Calu3 (cell line): ENCODE measurements at regions not wholly inside any gene's neighbourhood (a gene's known extent, or its start where the extent isn't known, plus 50 kb on each side); places are given as distances from the start of the nearest gene placed in this dataset.
"Not testable (repeated sequence)": the region's sequence is repeated elsewhere in the genome, so short reads cannot be mapped to it uniquely, and the experiment has no call there.

Experiments used
- BruUV-seq: library from RNA; stranded (reverse); fragments of 400-500 nt; replicated peaks from 2 replicates; lab custom pipeline; 2021; lab: Mats Ljungman, UMichigan
- CTCF ChIA-PET: fragments of 300-600 bp; sonication (Branson Sonifier 250); formaldehyde crosslinking; loops from one replicate; lab custom pipeline; 2022; ENCODE audit warnings: antibody characterized with exemption; lab: Charles Lee
- DNase-seq: peaks from one replicate; pipeline ENCODE4 v3.0.0; 2022
- H3K27ac Mint-ChIP-seq: one replicate; pipeline ENCODE4 v1.8.0; 2022; ENCODE audit warnings: mixed read lengths; ENCODE audit not compliant: unreplicated experiment
- H3K27me3 Mint-ChIP-seq: one replicate; pipeline ENCODE4 v1.8.0; 2022; ENCODE audit warnings: mixed read lengths; ENCODE audit not compliant: unreplicated experiment
- H3K36me3 Mint-ChIP-seq: one replicate; pipeline ENCODE4 v1.8.0; 2022; ENCODE audit warnings: mild to moderate bottlenecking, moderate library complexity, mixed read lengths; ENCODE audit not compliant: insufficient read depth, unreplicated experiment
- H3K4me1 Mint-ChIP-seq: one replicate; pipeline ENCODE4 v1.8.0; 2022; ENCODE audit warnings: mild to moderate bottlenecking, low read depth, mixed read lengths; ENCODE audit not compliant: unreplicated experiment
- H3K4me3 Mint-ChIP-seq: one replicate; pipeline ENCODE4 v1.8.0; 2022; ENCODE audit warnings: mild to moderate bottlenecking, low read depth, moderate library complexity, mixed read lengths; ENCODE audit not compliant: unreplicated experiment
- H3K9me3 Mint-ChIP-seq: one replicate; pipeline ENCODE4 v1.8.0; 2022; ENCODE audit warnings: low read depth, mixed read lengths; ENCODE audit not compliant: unreplicated experiment
- CTCF ChIP-seq: fragments of 200-600 bp; IDR thresholded peaks from one replicate; pipeline ENCODE4 v1.8.0; 2022; ENCODE audit warnings: antibody characterized with exemption; ENCODE audit not compliant: unreplicated experiment
- intact Hi-C: fragments of 100-400 bp; cut with micrococcal nuclease; formaldehyde crosslinking; loops from one replicate; pipeline ENCODE4 v1.10.0; 2022; ENCODE audit not compliant: unreplicated experiment

DNA sequence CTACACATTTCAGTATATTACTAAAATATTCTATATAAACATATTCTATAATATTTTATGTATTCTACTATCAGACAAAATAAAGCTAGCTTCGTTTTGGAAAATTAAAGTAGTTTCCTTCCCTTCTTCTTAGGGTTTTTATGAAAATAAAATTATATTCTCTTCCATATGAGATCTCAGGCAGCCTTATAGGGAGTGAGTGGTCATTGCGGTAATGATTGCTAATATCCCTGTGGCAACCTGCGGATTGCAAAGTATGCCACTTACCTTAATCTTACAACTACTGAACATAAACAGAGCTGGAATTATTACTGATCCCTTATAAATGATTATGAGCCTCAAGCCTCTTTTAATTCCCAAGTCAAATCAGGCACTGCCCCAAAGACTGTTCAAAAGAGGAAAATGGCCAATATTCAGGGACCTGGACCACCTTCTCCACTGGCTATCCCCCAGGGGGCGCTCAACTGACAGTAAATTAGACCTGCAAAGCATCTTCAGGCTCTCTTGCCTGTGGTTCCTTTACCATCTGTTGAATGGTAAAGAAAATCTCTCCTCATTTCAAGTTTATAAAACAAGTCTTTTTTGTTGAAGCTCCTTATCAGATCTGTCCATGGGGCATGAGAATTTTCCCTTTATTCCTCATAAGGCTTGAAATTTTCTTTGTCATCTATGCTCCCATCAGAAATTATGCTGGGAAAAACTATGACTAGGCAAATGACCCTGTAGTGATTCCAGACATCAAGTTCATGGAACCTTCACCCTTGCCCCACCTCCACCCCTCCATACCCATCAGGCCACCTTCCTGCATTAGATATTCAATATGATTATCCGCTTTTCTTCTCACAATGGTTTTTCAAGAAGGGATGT, 163.9 kb downstream of the CEMIP2 start:
- BruUV-seq: no TSS peak
- peak; percentile 80 for DNase-seq
- intact Hi-C loops: loop anchor here (2.0 to 5.0 kb wide), 3 partner anchors 80 to 163 kb away; partner anchors contain the start of gene CEMIP2
- Mint-ChIP-seq H3K36me3 (no peaks in the 10 kb centered on the region), H3K27me3 (no peaks in the 10 kb centered on the region), H3K4me1 (no peaks in the 10 kb centered on the region), H3K4me3 (no peak overlapping the region), H3K9me3 (no peaks in the 10 kb centered on the region), H3K27ac (no peak overlapping the region)
- CTCF ChIA-PET: no interaction called here
- peak; percentile 63 for TF ChIP-seq CTCF

DNA sequence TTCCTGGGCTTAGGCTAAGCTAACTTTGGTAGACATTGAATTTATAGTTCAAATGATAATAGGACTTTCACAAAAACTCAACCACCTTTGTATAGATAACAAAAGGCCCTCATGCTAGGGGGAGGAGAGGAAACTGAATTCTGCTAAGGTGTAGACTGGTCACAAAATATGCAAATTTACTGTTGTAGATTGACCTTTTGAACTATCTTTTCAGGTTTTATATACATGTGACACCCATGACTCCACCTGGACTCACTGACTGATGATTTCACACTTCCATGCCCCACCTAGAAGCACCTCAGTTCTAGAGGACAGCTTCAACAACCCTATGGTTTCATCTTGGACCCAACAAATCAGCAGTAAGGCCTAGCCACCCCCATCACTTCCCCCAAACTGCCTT, 165.7 kb downstream of the CEMIP2 start:
- Mint-ChIP-seq H3K4me3 (no peak overlapping the region), H3K27ac (no peak overlapping the region), H3K9me3 (no peaks in the 10 kb centered on the region), H3K4me1 (no peaks in the 10 kb centered on the region), H3K27me3 (no peaks in the 10 kb centered on the region), H3K36me3 (no peaks in the 10 kb centered on the region)
- BruUV-seq: no TSS peak
- no peak for TF ChIP-seq CTCF
- intact Hi-C loops: loop anchor here (5.0 kb wide), 1 partner anchor 165 kb away; the partner anchor contains the start of gene CEMIP2
- CTCF ChIA-PET: no interaction called here
- no peak for DNase-seq

DNA sequence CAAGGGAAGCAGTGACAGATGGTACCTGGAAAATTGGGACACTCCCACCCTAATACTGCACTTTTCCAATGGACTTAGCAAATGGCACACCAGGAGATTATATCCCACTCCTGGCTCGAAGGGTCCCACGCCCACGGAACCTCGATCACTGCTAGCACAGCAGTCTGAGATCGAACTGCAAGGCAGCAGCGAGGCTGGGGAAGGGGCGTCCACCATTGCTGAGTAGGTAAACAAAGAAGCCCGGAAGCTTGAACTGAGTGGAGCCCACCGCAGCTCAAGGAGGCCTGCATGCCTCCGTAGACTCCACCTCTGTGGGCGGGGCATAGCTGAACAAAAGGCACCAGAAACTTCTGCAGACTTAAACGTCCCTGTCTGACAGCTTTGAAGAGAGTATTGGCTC, 172.6 kb downstream of the CEMIP2 start:
- intact Hi-C loops, BruUV-seq, H3K27me3 Mint-ChIP-seq, H3K36me3 Mint-ChIP-seq, H3K27ac Mint-ChIP-seq, H3K4me3 Mint-ChIP-seq, DNase-seq, H3K9me3 Mint-ChIP-seq: not testable (repeated sequence)
- peaks cover 15% of the 10 kb centered on the region for H3K4me1 Mint-ChIP-seq
- CTCF ChIA-PET: interaction anchor here (0.5 kb wide), 1 partner anchor 185 kb away, joined by 5 read pairs; no protein-coding TSS in a partner anchor

DNA sequence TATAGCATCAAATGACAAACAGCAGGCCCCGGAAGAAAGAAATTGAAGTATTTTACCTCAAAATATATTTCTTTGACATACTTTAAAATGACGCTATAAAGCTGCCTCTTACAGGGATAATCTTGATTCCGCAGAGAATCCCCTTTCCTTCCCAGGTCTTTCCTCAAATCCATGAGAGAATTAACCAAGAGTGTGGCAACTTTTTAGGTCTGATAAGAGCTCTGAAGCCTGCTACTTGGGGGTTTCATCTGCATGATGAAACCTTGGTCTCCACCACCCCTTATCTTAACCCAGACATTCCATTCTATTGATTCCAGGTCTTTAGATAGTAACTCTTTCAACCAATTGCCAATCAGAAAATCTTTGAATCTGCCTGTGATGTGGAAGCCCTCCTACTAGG, 173.8 kb downstream of the CEMIP2 start:
- no peaks in the 10 kb centered on the region for H3K27me3 Mint-ChIP-seq
- no peak for DNase-seq
- intact Hi-C loops: no loop called here
- no peaks in the 10 kb centered on the region for H3K36me3 Mint-ChIP-seq
- CTCF ChIA-PET: no interaction called here
- BruUV-seq: no TSS peak
- H3K27ac Mint-ChIP-seq: no peak overlapping the region
- no peak for TF ChIP-seq CTCF
- H3K9me3 Mint-ChIP-seq: no peaks in the 10 kb centered on the region
- H3K4me1 Mint-ChIP-seq: peaks cover 15% of the 10 kb centered on the region
- no peak overlapping the region for H3K4me3 Mint-ChIP-seq

DNA sequence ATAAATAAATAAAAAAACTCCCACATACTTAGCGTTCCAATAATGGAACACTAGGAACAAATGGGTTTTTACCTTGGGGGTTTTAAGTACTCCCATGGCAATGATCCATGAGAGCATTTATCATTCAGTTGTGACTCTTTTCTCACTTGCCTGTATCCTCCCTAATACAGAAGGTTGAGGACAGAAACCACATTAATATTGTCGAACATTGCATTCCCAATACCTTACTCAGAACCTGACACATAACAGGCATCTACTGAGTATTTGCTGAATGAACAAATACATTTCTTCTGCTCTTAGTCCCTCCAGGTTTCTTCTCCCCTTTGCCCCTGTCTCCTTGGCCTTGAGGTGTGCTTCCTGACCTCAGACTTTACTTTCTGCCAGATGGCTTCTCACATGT, 175.9 kb downstream of the CEMIP2 start:
- no peak for TF ChIP-seq CTCF
- intact Hi-C loops: no loop called here
- Mint-ChIP-seq H3K27ac (no peak overlapping the region), H3K36me3 (no peaks in the 10 kb centered on the region), H3K4me3 (no peak overlapping the region), H3K4me1 (peaks cover 15% of the 10 kb centered on the region), H3K27me3 (no peaks in the 10 kb centered on the region), H3K9me3 (no peaks in the 10 kb centered on the region)
- no peak for DNase-seq
- CTCF ChIA-PET: no interaction called here
- no TSS peak for BruUV-seq
